CD8-positive, alpha-beta memory T cell (primary cell): ENCODE measurements at regions not wholly inside any gene's neighbourhood (a gene's known extent, or its start where the extent isn't known, plus 50 kb on each side); places are given as distances from the start of the nearest gene placed in this dataset.

ENCODE experiments used
- CTCF ChIA-PET: fragments of 350-600 bp; sonication (Branson Sonifier 250); formaldehyde crosslinking; loops from one replicate; lab custom pipeline; 2021; ENCODE audit warnings: antibody characterized with exemption; lab: Charles Lee
- POLR2A ChIA-PET: fragments of 350-600 bp; sonication (Branson Sonifier 250); formaldehyde crosslinking; loops from one replicate; lab custom pipeline; 2021; ENCODE audit warnings: antibody characterized with exemption; lab: Charles Lee
- DNase-seq, 5 donors: peaks; one replicate each; pipeline versions ENCODE4 v3.0.0 to v3.0.0-alpha.2; 2020 to 2022; ENCODE audit warnings: mixed read lengths in 1 of 5
- H3K27ac ChIP-seq: one replicate; pipeline ENCODE4 v1.7.0; 2013; ENCODE audit warnings: low read depth, mild to moderate bottlenecking, low read length, moderate library complexity
- H3K27me3 ChIP-seq: 2 replicates; pipeline ENCODE4 v1.7.0; 2013; ENCODE audit warnings: low read length, mild to moderate bottlenecking; ENCODE audit not compliant: insufficient read depth, poor library complexity, severe bottlenecking
- H3K36me3 ChIP-seq: 2 replicates; pipeline ENCODE4 v1.7.0; 2013; ENCODE audit warnings: mild to moderate bottlenecking, low read length, moderate library complexity; ENCODE audit not compliant: insufficient read depth
- H3K4me1 ChIP-seq: 2 replicates; pipeline ENCODE4 v1.7.0; 2013; ENCODE audit warnings: mild to moderate bottlenecking, low read length, moderate library complexity; ENCODE audit not compliant: insufficient read depth
- H3K4me3 ChIP-seq: 2 replicates; pipeline ENCODE4 v1.7.0; 2013; ENCODE audit warnings: mild to moderate bottlenecking, low read length
- H3K9me3 ChIP-seq: 2 replicates; pipeline ENCODE4 v1.7.0; 2013; ENCODE audit warnings: mild to moderate bottlenecking, low read length
- H3K27ac Mint-ChIP-seq, 8 donors: one replicate each; pipeline ENCODE4 v1.8.0; 2020 to 2021; ENCODE audit warnings: mixed read lengths in 8 of 8, mild to moderate bottlenecking in 6 of 8, inconsistent platforms in 3 of 8, moderate library complexity in 3 of 8
- H3K27me3 Mint-ChIP-seq, 2 donors: one replicate each; pipeline ENCODE4 v1.8.0; 2020 to 2021; ENCODE audit warnings: mixed read lengths in 2 of 2, mild to moderate bottlenecking in 1 of 2, moderate library complexity in 1 of 2
- H3K36me3 Mint-ChIP-seq, 3 donors: one replicate each; pipeline ENCODE4 v1.8.0; 2020 to 2021; ENCODE audit warnings: mixed read lengths in 3 of 3, inconsistent platforms in 1 of 3, mild to moderate bottlenecking in 1 of 3
- H3K4me1 Mint-ChIP-seq, 3 donors: one replicate each; pipeline ENCODE4 v1.8.0; 2020 to 2021; ENCODE audit warnings: mixed read lengths in 3 of 3, inconsistent platforms in 1 of 3, mild to moderate bottlenecking in 1 of 3
- H3K4me3 Mint-ChIP-seq, 7 donors: one replicate each; pipeline ENCODE4 v1.8.0; 2020 to 2021; ENCODE audit warnings: mixed read lengths in 7 of 7, mild to moderate bottlenecking in 6 of 7, moderate library complexity in 4 of 7, inconsistent platforms in 2 of 7
- H3K9me3 Mint-ChIP-seq, 5 donors: one replicate each; pipeline ENCODE4 v1.8.0; 2020 to 2022; ENCODE audit warnings: mixed read lengths in 5 of 5, mild to moderate bottlenecking in 3 of 5, moderate library complexity in 2 of 5, inconsistent platforms in 1 of 5

- Histone ChIP-seq H3K36me3 (no peaks in the 10 kb centered on the region), H3K27ac (no peak overlapping the region), H3K9me3 (no peaks in the 10 kb centered on the region), H3K4me3 (no peak overlapping the region), H3K4me1 (no peaks in the 10 kb centered on the region), H3K27me3 (no peaks in the 10 kb centered on the region)
- no peaks in the 10 kb centered on the region for H3K27me3 Mint-ChIP-seq
- H3K9me3 Mint-ChIP-seq: peaks cover 0 to 8% (median 3%) of the 10 kb centered on the region in 5 donors
- H3K4me1 Mint-ChIP-seq: no peaks in the 10 kb centered on the region
- no peaks in the 10 kb centered on the region for H3K36me3 Mint-ChIP-seq
- DNase-seq: no peak
- CTCF ChIA-PET: no interaction called here
- no peak overlapping the region for H3K27ac Mint-ChIP-seq
- no peak overlapping the region for H3K4me3 Mint-ChIP-seq
- POLR2A ChIA-PET: no interaction called here
These were observed 819.2 kb downstream of the PCDH18 start for GRCh38 chr4:136713140-136713539.

DNA sequence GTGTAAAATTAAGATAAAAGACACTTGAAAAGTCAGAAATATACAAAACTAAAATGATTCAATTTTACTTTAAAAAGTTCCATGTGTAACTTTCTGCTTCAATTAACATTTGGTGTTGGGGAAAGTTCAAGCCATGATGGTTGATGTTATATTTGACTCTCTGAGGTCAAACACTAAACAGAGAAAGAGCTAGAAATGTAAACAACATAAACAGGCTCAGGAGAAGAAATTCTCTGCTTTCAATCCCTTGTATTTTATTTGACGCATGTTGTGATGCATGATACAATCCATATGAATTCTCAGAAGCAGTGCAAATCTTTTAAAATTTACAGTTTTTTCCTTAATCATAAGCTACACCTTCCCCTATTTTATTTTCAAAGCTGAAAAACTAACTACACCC lies 822.4 kb downstream of the PCDH18 start:
- ChIA-PET POLR2A (no interaction called here), CTCF (no interaction called here)
- Mint-ChIP-seq H3K36me3 (no peaks in the 10 kb centered on the region), H3K9me3 (peaks cover 0 to 5% (median 2%) of the 10 kb centered on the region in 5 donors), H3K4me1 (no peaks in the 10 kb centered on the region), H3K27me3 (no peaks in the 10 kb centered on the region), H3K27ac (no peak overlapping the region), H3K4me3 (no peak overlapping the region)
- no peak overlapping the region for H3K27ac ChIP-seq
- H3K36me3 ChIP-seq: no peaks in the 10 kb centered on the region
- no peak overlapping the region for H3K4me3 ChIP-seq
- no peaks in the 10 kb centered on the region for H3K4me1 ChIP-seq
- H3K9me3 ChIP-seq: no peaks in the 10 kb centered on the region
- no peak for DNase-seq
- no peaks in the 10 kb centered on the region for H3K27me3 ChIP-seq

DNA sequence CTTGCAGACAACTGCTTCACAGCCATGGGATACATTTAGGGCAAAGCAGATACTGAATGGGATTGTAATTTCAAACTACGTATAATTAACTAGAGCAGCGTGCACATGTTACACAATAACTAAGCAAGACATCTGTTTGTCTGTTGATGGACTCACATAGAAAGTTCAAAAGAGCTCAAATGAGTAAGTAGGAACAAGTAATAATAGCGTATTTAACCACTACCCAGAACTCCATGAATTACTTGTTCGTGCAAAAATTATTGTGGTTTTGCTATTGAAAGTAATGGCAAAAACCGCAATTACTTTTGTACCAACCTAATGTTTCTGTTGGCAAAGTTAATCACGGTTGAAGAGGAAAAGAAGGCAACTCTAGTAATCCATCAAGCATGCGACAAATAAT lies 825.4 kb downstream of the PCDH18 start:
- Histone ChIP-seq H3K4me3 (no peak overlapping the region), H3K4me1 (no peaks in the 10 kb centered on the region), H3K9me3 (no peaks in the 10 kb centered on the region), H3K36me3 (no peaks in the 10 kb centered on the region), H3K27me3 (no peaks in the 10 kb centered on the region), H3K27ac (no peak overlapping the region)
- Mint-ChIP-seq H3K27ac (no peak overlapping the region), H3K36me3 (no peaks in the 10 kb centered on the region), H3K4me1 (no peaks in the 10 kb centered on the region), H3K4me3 (no peak overlapping the region), H3K27me3 (no peaks in the 10 kb centered on the region), H3K9me3 (peaks cover 0 to 4% (median 2%) of the 10 kb centered on the region in 5 donors)
- POLR2A ChIA-PET: no interaction called here
- CTCF ChIA-PET: no interaction called here
- no peak for DNase-seq

- Mint-ChIP-seq H3K4me1 (no peaks in the 10 kb centered on the region), H3K27me3 (no peaks in the 10 kb centered on the region), H3K4me3 (no peak overlapping the region), H3K36me3 (no peaks in the 10 kb centered on the region), H3K27ac (no peak overlapping the region), H3K9me3 (peaks cover 1 to 5% (median 3%) of the 10 kb centered on the region in 5 donors)
- POLR2A ChIA-PET: no interaction called here
- Histone ChIP-seq H3K4me3 (no peak overlapping the region), H3K36me3 (no peaks in the 10 kb centered on the region), H3K27me3 (no peaks in the 10 kb centered on the region), H3K9me3 (no peaks in the 10 kb centered on the region), H3K27ac (no peak overlapping the region), H3K4me1 (no peaks in the 10 kb centered on the region)
- CTCF ChIA-PET: no interaction called here
- no peak for DNase-seq
These were observed 832.4 kb downstream of the PCDH18 start for GRCh38 chr4:136699905-136700304.

DNA sequence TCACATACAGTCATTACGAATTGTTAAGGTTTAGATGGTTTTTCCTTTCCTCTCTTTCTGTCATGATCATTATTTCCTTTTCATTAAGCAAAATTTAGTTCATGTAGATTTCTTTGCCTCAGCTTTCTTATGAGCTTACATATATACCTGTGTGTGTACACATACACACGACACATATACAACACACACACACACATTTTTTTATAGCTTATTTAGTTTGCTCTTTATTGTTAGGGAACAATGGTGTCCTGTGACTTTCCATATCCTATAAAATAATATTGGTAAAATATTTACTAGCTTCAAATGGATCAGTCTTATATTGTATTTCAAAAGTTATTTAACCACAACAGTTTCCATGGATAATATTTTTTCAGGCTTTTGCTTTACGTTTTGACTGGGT lies 840.7 kb downstream of the PCDH18 start:
- ChIA-PET CTCF (no interaction called here), POLR2A (no interaction called here)
- no peaks in the 10 kb centered on the region for H3K4me1 ChIP-seq
- no peak overlapping the region for H3K4me3 ChIP-seq
- Mint-ChIP-seq H3K36me3 (no peaks in the 10 kb centered on the region), H3K27me3 (no peaks in the 10 kb centered on the region), H3K9me3 (peaks cover 1 to 8% (median 4%) of the 10 kb centered on the region in 5 donors), H3K4me3 (no peak overlapping the region), H3K27ac (no peak overlapping the region), H3K4me1 (no peaks in the 10 kb centered on the region)
- no peaks in the 10 kb centered on the region for H3K9me3 ChIP-seq
- no peaks in the 10 kb centered on the region for H3K27me3 ChIP-seq
- no peak overlapping the region for H3K27ac ChIP-seq
- H3K36me3 ChIP-seq: no peaks in the 10 kb centered on the region
- DNase-seq: no peak

GRCh38 chr4:136690360-136690759 lies 841.9 kb downstream of the PCDH18 start:
- Mint-ChIP-seq H3K36me3 (no peaks in the 10 kb centered on the region), H3K4me1 (no peaks in the 10 kb centered on the region), H3K27me3 (no peaks in the 10 kb centered on the region), H3K9me3 (peaks cover 0 to 9% (median 3%) of the 10 kb centered on the region in 5 donors), H3K4me3 (no peak overlapping the region), H3K27ac (no peak overlapping the region)
- no peak for DNase-seq
- ChIA-PET POLR2A (no interaction called here), CTCF (no interaction called here)
- Histone ChIP-seq H3K4me1 (no peaks in the 10 kb centered on the region), H3K9me3 (no peaks in the 10 kb centered on the region), H3K27ac (no peak overlapping the region), H3K36me3 (no peaks in the 10 kb centered on the region), H3K27me3 (no peaks in the 10 kb centered on the region), H3K4me3 (no peak overlapping the region)

- Histone ChIP-seq H3K9me3 (no peaks in the 10 kb centered on the region), H3K4me1 (no peaks in the 10 kb centered on the region), H3K36me3 (no peaks in the 10 kb centered on the region), H3K27ac (no peak overlapping the region), H3K27me3 (no peaks in the 10 kb centered on the region), H3K4me3 (no peak overlapping the region)
- ChIA-PET CTCF (no interaction called here), POLR2A (no interaction called here)
- H3K36me3 Mint-ChIP-seq: no peaks in the 10 kb centered on the region
- H3K4me1 Mint-ChIP-seq: no peaks in the 10 kb centered on the region
- peaks cover 0 to 9% (median 3%) of the 10 kb centered on the region in 5 donors for H3K9me3 Mint-ChIP-seq
- no peaks in the 10 kb centered on the region for H3K27me3 Mint-ChIP-seq
- H3K27ac Mint-ChIP-seq: no peak overlapping the region
- DNase-seq: no peak
- no peak overlapping the region for H3K4me3 Mint-ChIP-seq
These were observed 844.7 kb downstream of the PCDH18 start for GRCh38 chr4:136687596-136687995.

DNA sequence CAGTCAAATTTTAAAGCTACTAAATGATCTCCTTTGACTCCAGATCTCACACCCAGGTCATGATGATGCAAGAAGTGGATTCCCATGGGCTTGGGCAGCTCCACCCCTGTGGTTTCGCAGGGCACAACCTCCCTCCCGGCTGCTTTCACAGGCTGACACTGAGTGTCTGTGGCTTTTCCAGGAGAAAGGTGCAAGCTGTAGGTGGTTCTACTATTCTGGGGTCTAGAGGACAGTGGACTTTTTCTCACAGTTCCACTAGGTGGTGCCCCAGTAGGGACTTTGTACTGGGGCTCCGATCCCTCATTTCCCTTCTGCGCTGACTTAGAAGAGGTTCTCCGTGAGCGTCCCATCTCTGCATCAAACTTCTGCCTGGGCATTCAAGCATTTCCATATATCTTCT lies 845.2 kb downstream of the PCDH18 start:
- DNase-seq: no peak
- no peaks in the 10 kb centered on the region for H3K36me3 Mint-ChIP-seq
- POLR2A ChIA-PET: no interaction called here
- no peak overlapping the region for H3K4me3 ChIP-seq
- no peaks in the 10 kb centered on the region for H3K4me1 Mint-ChIP-seq
- H3K27me3 ChIP-seq: no peaks in the 10 kb centered on the region
- CTCF ChIA-PET: no interaction called here
- H3K9me3 ChIP-seq: no peaks in the 10 kb centered on the region
- H3K4me1 ChIP-seq: no peaks in the 10 kb centered on the region
- no peaks in the 10 kb centered on the region for H3K36me3 ChIP-seq
- peaks cover 0 to 9% (median 3%) of the 10 kb centered on the region in 5 donors for H3K9me3 Mint-ChIP-seq
- H3K27ac ChIP-seq: no peak overlapping the region
- no peaks in the 10 kb centered on the region for H3K27me3 Mint-ChIP-seq
- no peak overlapping the region for H3K27ac Mint-ChIP-seq
- no peak overlapping the region for H3K4me3 Mint-ChIP-seq

DNA sequence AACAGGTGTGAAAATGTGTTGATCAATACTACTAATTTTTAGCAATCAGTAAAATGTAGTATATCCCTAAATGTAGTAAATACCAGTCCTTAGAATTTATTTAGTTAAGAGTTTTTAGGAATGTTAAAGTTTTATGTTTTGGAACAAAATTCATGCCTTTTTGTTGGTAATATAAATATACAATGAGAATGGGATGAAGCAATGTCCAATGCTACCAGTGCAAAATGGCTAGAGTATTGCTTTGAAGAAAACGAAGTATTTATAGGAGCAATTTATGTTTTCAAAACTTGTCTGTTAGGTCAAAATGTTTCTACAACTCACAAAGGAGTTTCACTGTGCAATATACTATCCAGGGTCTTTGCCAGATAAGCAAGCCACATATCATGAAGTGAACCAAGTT lies 851.5 kb downstream of the PCDH18 start:
- POLR2A ChIA-PET: no interaction called here
- Mint-ChIP-seq H3K9me3 (peaks cover 0 to 7% (median 0%) of the 10 kb centered on the region in 5 donors), H3K27ac (no peak overlapping the region), H3K27me3 (no peaks in the 10 kb centered on the region), H3K36me3 (no peaks in the 10 kb centered on the region), H3K4me1 (no peaks in the 10 kb centered on the region), H3K4me3 (no peak overlapping the region)
- CTCF ChIA-PET: no interaction called here
- no peaks in the 10 kb centered on the region for H3K36me3 ChIP-seq
- H3K27ac ChIP-seq: no peak overlapping the region
- no peaks in the 10 kb centered on the region for H3K4me1 ChIP-seq
- no peak for DNase-seq
- no peak overlapping the region for H3K4me3 ChIP-seq
- no peaks in the 10 kb centered on the region for H3K9me3 ChIP-seq
- H3K27me3 ChIP-seq: no peaks in the 10 kb centered on the region
